ENCODE measurements at regions not wholly inside any gene's neighbourhood (a gene's known extent, or its start where the extent isn't known, plus 50 kb on each side); places are given as distances from the start of the nearest gene placed in this dataset.

DNA sequence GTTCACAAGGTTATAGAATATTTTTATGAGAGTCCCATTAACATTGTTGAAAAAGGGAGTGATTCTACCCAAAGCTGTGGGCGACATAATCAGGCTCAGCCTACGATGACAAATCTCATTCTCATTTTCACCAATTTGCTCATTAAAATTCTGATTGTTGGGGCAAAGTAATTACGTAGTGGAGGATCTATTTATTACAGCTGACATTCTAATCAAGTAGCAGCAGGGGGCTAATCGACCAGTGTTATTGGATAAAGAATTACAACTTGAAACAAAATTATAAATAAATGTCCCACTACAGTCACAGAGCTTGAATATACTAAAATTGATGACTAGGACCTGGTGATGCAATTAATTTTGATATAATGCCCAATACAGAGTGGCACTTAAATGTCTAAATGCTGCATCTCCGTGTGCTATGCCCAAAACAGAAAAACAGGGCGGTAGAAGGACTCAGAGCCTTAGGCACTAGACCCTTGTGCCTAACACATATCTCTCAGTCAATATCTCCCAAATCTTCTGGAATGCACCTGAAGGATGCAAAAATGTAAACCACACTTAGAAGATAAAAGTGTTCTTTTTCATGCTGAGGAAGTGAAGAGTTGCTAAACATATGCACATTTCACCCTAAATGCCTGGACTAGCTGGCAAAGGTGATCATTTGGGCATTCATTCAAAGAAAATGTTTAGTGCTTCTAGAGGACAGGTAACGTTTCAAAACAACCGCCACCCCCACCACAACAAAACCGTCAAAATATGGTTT lies 88.3 kb downstream of the CD24 start:
- H3F3A ChIP-seq (ENCODE audit: insufficient read depth, low read length, poor library complexity, severe bottlenecking), result no peaks in the 10 kb centered on the region
- H3K36me3 ChIP-seq (ENCODE audit: insufficient read depth, low read length), result no peaks in the 10 kb centered on the region
- H3K27ac ChIP-seq (ENCODE audit: low read length), result no peak overlapping the region
- H3K9me2 ChIP-seq (ENCODE audit: insufficient read depth, low read length), result no peaks in the 10 kb centered on the region
- no peaks in the 10 kb centered on the region for H3K9me3 ChIP-seq (ENCODE audit: low read length)
- no peak overlapping the region for H3K4me3 ChIP-seq (ENCODE audit: low read length)
- no peaks in the 10 kb centered on the region for H3K27me3 ChIP-seq (ENCODE audit: insufficient read depth, low read depth, low read length)
- H3K4me2 ChIP-seq (ENCODE audit: low read length), result no peak overlapping the region
- H3K79me2 ChIP-seq (replicated peaks; ENCODE audit: insufficient read depth, low read length), result no peaks in the 10 kb centered on the region
- H4K20me1 ChIP-seq (ENCODE audit: insufficient read depth), result no peaks in the 10 kb centered on the region
- H3K9ac ChIP-seq (ENCODE audit: low read length), result no peak overlapping the region
- TF ChIP-seq, protein P1, sequence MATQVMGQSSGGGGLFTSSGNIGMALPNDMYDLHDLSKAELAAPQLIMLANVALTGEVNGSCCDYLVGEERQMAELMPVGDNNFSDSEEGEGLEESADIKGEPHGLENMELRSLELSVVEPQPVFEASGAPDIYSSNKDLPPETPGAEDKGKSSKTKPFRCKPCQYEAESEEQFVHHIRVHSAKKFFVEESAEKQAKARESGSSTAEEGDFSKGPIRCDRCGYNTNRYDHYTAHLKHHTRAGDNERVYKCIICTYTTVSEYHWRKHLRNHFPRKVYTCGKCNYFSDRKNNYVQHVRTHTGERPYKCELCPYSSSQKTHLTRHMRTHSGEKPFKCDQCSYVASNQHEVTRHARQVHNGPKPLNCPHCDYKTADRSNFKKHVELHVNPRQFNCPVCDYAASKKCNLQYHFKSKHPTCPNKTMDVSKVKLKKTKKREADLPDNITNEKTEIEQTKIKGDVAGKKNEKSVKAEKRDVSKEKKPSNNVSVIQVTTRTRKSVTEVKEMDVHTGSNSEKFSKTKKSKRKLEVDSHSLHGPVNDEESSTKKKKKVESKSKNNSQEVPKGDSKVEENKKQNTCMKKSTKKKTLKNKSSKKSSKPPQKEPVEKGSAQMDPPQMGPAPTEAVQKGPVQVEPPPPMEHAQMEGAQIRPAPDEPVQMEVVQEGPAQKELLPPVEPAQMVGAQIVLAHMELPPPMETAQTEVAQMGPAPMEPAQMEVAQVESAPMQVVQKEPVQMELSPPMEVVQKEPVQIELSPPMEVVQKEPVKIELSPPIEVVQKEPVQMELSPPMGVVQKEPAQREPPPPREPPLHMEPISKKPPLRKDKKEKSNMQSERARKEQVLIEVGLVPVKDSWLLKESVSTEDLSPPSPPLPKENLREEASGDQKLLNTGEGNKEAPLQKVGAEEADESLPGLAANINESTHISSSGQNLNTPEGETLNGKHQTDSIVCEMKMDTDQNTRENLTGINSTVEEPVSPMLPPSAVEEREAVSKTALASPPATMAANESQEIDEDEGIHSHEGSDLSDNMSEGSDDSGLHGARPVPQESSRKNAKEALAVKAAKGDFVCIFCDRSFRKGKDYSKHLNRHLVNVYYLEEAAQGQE (IDR thresholded peaks at IDR 0.05; ENCODE audit: borderline replicate concordance), result no peak
- no peak overlapping the region for H2AFZ ChIP-seq (ENCODE audit: low read depth, low read length)

DNA sequence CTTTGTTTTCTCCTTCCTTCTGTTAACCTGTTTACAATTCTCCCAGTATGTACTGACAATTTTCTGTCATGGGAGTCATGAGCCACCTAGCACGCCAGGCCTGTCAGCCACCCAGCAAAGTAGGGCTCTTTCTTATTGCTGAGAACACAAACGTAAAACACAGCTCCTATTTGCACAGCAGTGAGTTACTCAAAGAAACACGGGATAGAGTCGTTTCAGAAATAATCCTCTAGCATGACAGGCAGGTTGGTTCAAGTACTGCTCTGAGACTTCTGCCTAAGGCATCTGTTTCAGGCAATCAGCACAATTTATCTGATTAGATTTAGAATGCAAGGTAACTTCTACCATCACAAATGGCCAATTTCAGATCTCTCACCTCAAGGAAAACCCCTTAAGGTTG lies 88.8 kb downstream of the CD24 start:
- Histone ChIP-seq H3K9me2 (ENCODE audit: insufficient read depth, low read length) (no peaks in the 10 kb centered on the region), H3K9me3 (ENCODE audit: low read length) (no peaks in the 10 kb centered on the region), H4K20me1 (ENCODE audit: insufficient read depth) (no peaks in the 10 kb centered on the region), H3K79me2 (replicated peaks; ENCODE audit: insufficient read depth, low read length) (no peaks in the 10 kb centered on the region), H3K27ac (ENCODE audit: low read length) (no peak overlapping the region), H3K9ac (ENCODE audit: low read length) (no peak overlapping the region), H3K4me2 (ENCODE audit: low read length) (no peak overlapping the region), H3F3A (ENCODE audit: insufficient read depth, low read length, poor library complexity, severe bottlenecking) (no peaks in the 10 kb centered on the region), H2AFZ (ENCODE audit: low read depth, low read length) (no peak overlapping the region), H3K4me3 (ENCODE audit: low read length) (no peak overlapping the region), H3K27me3 (ENCODE audit: insufficient read depth, low read depth, low read length) (no peaks in the 10 kb centered on the region), H3K36me3 (ENCODE audit: insufficient read depth, low read length) (no peaks in the 10 kb centered on the region)
- TF ChIP-seq, protein P2, sequence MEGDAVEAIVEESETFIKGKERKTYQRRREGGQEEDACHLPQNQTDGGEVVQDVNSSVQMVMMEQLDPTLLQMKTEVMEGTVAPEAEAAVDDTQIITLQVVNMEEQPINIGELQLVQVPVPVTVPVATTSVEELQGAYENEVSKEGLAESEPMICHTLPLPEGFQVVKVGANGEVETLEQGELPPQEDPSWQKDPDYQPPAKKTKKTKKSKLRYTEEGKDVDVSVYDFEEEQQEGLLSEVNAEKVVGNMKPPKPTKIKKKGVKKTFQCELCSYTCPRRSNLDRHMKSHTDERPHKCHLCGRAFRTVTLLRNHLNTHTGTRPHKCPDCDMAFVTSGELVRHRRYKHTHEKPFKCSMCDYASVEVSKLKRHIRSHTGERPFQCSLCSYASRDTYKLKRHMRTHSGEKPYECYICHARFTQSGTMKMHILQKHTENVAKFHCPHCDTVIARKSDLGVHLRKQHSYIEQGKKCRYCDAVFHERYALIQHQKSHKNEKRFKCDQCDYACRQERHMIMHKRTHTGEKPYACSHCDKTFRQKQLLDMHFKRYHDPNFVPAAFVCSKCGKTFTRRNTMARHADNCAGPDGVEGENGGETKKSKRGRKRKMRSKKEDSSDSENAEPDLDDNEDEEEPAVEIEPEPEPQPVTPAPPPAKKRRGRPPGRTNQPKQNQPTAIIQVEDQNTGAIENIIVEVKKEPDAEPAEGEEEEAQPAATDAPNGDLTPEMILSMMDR (IDR thresholded peaks at IDR 0.05; ENCODE audit: poor library complexity, severe bottlenecking), result no peak
- no peak for TF ChIP-seq POLR2AphosphoS5 (IDR thresholded peaks at IDR 0.05)

DNA sequence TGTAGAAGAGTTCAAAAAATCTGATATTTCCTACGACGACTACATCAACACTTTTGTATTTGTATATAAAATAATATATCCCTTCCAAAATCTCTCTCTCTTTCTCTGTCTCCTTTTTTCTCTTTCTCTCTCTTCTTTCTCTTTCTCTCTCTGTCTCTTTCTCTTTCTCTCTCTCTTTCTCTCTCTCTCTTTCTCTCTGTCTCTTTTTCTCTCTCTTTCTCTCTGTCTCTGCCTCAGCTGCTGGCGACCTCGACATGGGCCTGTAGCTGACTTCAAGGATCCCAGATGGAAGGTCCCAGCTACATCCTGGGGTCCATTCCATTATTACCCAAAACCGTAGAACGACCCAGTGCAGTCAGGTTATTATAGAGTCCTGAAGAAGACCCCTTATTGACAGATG lies 90.0 kb downstream of the CD24 start:
- Histone ChIP-seq H3K9me3 (ENCODE audit: low read length) (no peaks in the 10 kb centered on the region), H4K20me1 (ENCODE audit: insufficient read depth) (no peaks in the 10 kb centered on the region), H3K4me2 (ENCODE audit: low read length) (no peak overlapping the region), H3K9ac (ENCODE audit: low read length) (no peak overlapping the region), H2AFZ (ENCODE audit: low read depth, low read length) (no peak overlapping the region), H3K36me3 (ENCODE audit: insufficient read depth, low read length) (no peaks in the 10 kb centered on the region), H3K27ac (ENCODE audit: low read length) (no peak overlapping the region), H3F3A (ENCODE audit: insufficient read depth, low read length, poor library complexity, severe bottlenecking) (no peaks in the 10 kb centered on the region), H3K4me3 (ENCODE audit: low read length) (no peak overlapping the region), H3K79me2 (replicated peaks; ENCODE audit: insufficient read depth, low read length) (no peaks in the 10 kb centered on the region), H3K27me3 (ENCODE audit: insufficient read depth, low read depth, low read length) (no peaks in the 10 kb centered on the region), H3K9me2 (ENCODE audit: insufficient read depth, low read length) (no peaks in the 10 kb centered on the region)
- TF ChIP-seq EZH2 (IDR thresholded peaks at IDR 0.05; ENCODE audit: borderline replicate concordance, insufficient read depth, low read length, poor library complexity, severe bottlenecking) (no peak), SMC3 (conservative IDR thresholded peaks at IDR 0.05; ENCODE audit: poor library complexity) (no peak), EP300 (conservative IDR thresholded peaks at IDR 0.05; ENCODE audit: poor library complexity, severe bottlenecking) (no peak), MXI1 (conservative IDR thresholded peaks at IDR 0.05; ENCODE audit: poor library complexity, severe bottlenecking) (no peak), TAF1 (IDR thresholded peaks at IDR 0.05; ENCODE audit: low read depth) (no peak), RAD21 (conservative IDR thresholded peaks at IDR 0.05) (no peak), POLR2AphosphoS5 (IDR thresholded peaks at IDR 0.05) (no peak)
- TF ChIP-seq, protein P1 (IDR thresholded peaks at IDR 0.05; ENCODE audit: borderline replicate concordance), result no peak
- TF ChIP-seq, protein P2 (IDR thresholded peaks at IDR 0.05; ENCODE audit: poor library complexity, severe bottlenecking), result no peak

Measured in neural cell (in vitro differentiated cells).